ENCODE measurements at regions not wholly inside any gene's neighbourhood (a gene's known extent, or its start where the extent isn't known, plus 50 kb on each side); places are given as distances from the start of the nearest gene placed in this dataset.

GRCh38 chr1:8184301-8184700 is 133.6 kb upstream of the SLC45A1 start:
- TF ChIP-seq CTCF (IDR thresholded peaks at IDR 0.05 in 8 of 11, conservative IDR thresholded peaks at IDR 0.05 in 3 of 11), result no peak
- no peak for TF ChIP-seq POLR2A (IDR thresholded peaks at IDR 0.05)
- TF ChIP-seq POLR2AphosphoS5 (IDR thresholded peaks at IDR 0.05), result no peak

Measured in spleen (tissue), 7 donors.